ENCODE measurements at regions not wholly inside any gene's neighbourhood (a gene's known extent, or its start where the extent isn't known, plus 50 kb on each side); places are given as distances from the start of the nearest gene placed in this dataset.
"Not testable (repeated sequence)": the region's sequence is repeated elsewhere in the genome, so short reads cannot be mapped to it uniquely, and the experiment has no call there.

DNA sequence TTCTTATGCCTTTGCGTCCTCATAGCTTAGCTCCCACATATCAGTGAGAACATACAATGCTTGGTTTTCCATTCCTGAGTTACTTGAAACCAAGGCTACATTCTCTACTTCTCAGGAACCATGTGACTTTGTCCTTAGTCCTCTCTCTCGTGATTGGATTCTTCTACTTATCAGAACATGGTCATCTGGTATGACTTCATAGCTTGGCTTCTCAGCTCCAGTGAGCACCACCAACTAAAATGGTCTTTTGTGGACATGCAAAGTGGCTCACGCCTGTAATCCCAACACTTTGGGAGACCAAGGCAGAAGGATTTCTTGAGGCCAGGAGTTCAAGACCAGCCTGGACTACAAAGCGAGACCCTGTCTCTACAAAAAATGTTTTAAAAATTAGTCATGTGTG is 81.2 kb upstream of the NIPBL start:
- TF ChIP-seq, protein P1, sequence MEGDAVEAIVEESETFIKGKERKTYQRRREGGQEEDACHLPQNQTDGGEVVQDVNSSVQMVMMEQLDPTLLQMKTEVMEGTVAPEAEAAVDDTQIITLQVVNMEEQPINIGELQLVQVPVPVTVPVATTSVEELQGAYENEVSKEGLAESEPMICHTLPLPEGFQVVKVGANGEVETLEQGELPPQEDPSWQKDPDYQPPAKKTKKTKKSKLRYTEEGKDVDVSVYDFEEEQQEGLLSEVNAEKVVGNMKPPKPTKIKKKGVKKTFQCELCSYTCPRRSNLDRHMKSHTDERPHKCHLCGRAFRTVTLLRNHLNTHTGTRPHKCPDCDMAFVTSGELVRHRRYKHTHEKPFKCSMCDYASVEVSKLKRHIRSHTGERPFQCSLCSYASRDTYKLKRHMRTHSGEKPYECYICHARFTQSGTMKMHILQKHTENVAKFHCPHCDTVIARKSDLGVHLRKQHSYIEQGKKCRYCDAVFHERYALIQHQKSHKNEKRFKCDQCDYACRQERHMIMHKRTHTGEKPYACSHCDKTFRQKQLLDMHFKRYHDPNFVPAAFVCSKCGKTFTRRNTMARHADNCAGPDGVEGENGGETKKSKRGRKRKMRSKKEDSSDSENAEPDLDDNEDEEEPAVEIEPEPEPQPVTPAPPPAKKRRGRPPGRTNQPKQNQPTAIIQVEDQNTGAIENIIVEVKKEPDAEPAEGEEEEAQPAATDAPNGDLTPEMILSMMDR (IDR thresholded peaks at IDR 0.05) = no peak
- TF ChIP-seq POLR2A (IDR thresholded peaks at IDR 0.05) = no peak
- intact Hi-C loops (cut with DNase I) = no loop called here
- no peaks in the 10 kb centered on the region for H3K9me3 ChIP-seq (replicated peaks in 1 of 3)
- WGBS, 4 donors = 81 to 90% (median 82%) methylated on average over 4 of the region's 4 CpGs
- H3K27ac ChIP-seq = no peak overlapping the region
- H3K27me3 ChIP-seq = no peaks in the 10 kb centered on the region
- no peak overlapping the region for H3K4me3 ChIP-seq
- H3K36me3 ChIP-seq (replicated peaks in 1 of 2) = no peaks in the 10 kb centered on the region
- DNase-seq = no peak
- H3K4me1 ChIP-seq (replicated peaks in 1 of 2) = no peaks in the 10 kb centered on the region

DNA sequence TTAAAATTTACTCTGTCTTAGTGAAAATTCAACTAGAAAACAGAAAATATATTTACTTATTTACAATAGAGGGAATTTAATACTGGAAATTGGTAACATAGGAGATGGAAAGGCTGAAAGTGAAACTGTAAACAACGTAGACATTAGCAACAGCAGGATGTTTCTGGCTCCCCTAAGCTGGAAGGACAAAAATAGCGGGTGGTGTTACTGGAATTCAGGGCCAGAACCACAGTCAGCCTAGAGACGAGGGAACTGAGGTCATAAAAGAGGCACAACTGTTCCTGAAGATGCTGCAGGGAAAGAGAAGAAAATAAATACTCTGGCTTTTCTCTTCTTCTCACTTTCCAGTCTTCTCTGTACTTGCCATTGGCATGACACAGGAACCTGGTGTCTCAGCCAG is 80.4 kb upstream of the NIPBL start:
- H3K4me1 ChIP-seq (replicated peaks in 1 of 2) = no peaks in the 10 kb centered on the region
- no peak overlapping the region for H3K4me3 ChIP-seq
- TF ChIP-seq, protein P1 (IDR thresholded peaks at IDR 0.05) = no peak
- no peak for TF ChIP-seq POLR2A (IDR thresholded peaks at IDR 0.05)
- intact Hi-C loops (cut with DNase I) = no loop called here
- H3K27ac ChIP-seq = no peak overlapping the region
- no peak for DNase-seq
- WGBS, 4 donors = 55 to 67% (median 64%) methylated on average over 3 of the region's 3 CpGs
- H3K36me3 ChIP-seq (replicated peaks in 1 of 2) = no peaks in the 10 kb centered on the region
- no peaks in the 10 kb centered on the region for H3K27me3 ChIP-seq
- H3K9me3 ChIP-seq (replicated peaks in 1 of 3) = no peaks in the 10 kb centered on the region

DNA sequence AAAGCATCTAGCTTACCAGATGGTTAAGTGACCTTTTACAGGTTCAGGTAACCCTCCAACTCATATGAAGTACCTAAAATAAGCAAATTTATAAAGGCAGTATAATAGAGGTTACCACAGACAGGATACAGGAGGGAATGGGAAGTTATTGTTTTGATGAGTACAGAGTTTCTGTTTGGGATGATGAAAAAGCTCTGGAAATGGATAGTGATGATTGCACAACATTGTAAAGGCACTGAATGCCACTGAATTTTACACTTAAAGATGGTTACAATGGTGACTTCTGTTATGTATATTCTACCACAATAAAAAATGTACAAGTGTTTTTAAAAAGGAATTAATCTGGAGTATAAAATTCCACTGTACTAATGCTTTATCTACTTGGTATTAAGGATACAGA is 75.0 kb upstream of the NIPBL start:
- TF ChIP-seq POLR2A (IDR thresholded peaks at IDR 0.05) = no peak
- TF ChIP-seq, protein P1 (IDR thresholded peaks at IDR 0.05) = no peak
- Histone ChIP-seq H3K4me1 (replicated peaks in 1 of 2) (no peaks in the 10 kb centered on the region), H3K36me3 (replicated peaks in 1 of 2) (no peaks in the 10 kb centered on the region), H3K4me3 (no peak overlapping the region), H3K9me3 (replicated peaks in 1 of 3) (no peaks in the 10 kb centered on the region), H3K27ac (no peak overlapping the region), H3K27me3 (no peaks in the 10 kb centered on the region)
- intact Hi-C loops (cut with DNase I) = no loop called here
- DNase-seq = no peak

DNA sequence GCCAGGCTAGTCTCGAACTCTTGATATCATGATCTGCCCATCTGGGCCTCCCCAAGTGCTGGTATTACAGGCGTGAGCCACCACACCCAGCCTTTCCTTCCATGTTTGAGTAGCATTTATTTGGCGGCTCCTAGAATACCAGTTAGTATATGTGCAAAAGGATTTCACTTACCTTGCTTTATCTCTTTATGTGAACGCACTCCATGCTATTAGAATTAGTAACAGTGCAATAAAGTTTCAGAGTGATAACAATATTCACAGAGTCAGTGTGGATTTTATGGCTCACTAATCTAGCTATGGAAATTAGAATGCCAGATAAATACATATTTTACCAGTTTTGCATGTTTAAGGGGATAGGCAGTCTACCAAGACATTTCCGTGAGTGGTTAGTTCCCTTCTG is 74.4 kb upstream of the NIPBL start:
- intact Hi-C loops (cut with DNase I) = no loop called here
- Histone ChIP-seq H3K36me3 (replicated peaks in 1 of 2) (no peaks in the 10 kb centered on the region), H3K27ac (no peak overlapping the region), H3K27me3 (no peaks in the 10 kb centered on the region), H3K9me3 (replicated peaks in 1 of 3) (no peaks in the 10 kb centered on the region), H3K4me1 (replicated peaks in 1 of 2) (no peaks in the 10 kb centered on the region), H3K4me3 (no peak overlapping the region)
- WGBS, 4 donors = 77 to 85% (median 81%) methylated on average over 5 of the region's 5 CpGs
- DNase-seq = no peak
- TF ChIP-seq, protein P1 (IDR thresholded peaks at IDR 0.05) = no peak
- TF ChIP-seq POLR2A (IDR thresholded peaks at IDR 0.05) = no peak

DNA sequence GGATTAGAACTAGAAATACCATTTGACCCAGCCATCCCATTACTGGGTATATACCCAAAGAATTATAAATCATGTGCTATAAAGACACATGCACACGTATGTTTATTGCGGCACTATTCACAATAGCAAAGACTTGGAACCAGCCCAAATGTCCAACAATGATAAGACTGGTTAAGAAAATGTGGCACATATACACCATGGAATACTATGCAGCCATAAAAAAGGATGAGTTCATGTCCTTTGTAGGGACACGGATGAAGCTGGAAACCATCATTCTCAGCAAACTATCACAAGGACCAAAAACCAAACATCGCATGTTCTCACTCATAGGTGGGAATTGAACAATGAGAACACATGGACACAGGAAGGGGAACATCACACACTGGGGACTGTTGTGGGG is 63.3 kb upstream of the NIPBL start:
- H3K36me3 ChIP-seq (replicated peaks in 1 of 2); DNase-seq; H3K9me3 ChIP-seq (replicated peaks in 1 of 3); H3K4me3 ChIP-seq; H3K27me3 ChIP-seq; H3K4me1 ChIP-seq (replicated peaks in 1 of 2); intact Hi-C loops (cut with DNase I); H3K27ac ChIP-seq: not testable (repeated sequence)
- 87 to 93% (median 92%) methylated on average over 4 of the region's 4 CpGs for WGBS, 4 donors

All from adrenal gland (tissue), 9 donors.